ENCODE measurements at regions not wholly inside any gene's neighbourhood (a gene's known extent, or its start where the extent isn't known, plus 50 kb on each side); places are given as distances from the start of the nearest gene placed in this dataset.

DNA sequence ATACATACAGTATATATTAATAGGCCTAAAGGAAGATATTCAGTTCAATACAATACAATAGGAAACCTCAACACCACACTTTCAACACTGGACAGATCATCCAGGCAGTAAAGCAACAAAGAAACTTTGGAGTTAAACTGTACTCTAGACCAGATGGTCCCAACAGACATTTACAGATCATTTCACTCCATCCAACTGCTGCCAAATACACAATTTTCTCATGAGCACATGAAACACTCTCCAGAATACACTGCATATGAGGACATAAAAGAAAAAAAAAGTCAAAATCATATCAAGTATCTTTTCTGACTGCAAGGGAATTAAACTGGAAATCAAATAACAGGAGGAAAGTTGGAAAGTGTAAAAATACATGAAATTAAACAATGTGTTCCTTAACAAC is 607.5 kb upstream of the BRINP3 start:
- TF ChIP-seq, protein P1, sequence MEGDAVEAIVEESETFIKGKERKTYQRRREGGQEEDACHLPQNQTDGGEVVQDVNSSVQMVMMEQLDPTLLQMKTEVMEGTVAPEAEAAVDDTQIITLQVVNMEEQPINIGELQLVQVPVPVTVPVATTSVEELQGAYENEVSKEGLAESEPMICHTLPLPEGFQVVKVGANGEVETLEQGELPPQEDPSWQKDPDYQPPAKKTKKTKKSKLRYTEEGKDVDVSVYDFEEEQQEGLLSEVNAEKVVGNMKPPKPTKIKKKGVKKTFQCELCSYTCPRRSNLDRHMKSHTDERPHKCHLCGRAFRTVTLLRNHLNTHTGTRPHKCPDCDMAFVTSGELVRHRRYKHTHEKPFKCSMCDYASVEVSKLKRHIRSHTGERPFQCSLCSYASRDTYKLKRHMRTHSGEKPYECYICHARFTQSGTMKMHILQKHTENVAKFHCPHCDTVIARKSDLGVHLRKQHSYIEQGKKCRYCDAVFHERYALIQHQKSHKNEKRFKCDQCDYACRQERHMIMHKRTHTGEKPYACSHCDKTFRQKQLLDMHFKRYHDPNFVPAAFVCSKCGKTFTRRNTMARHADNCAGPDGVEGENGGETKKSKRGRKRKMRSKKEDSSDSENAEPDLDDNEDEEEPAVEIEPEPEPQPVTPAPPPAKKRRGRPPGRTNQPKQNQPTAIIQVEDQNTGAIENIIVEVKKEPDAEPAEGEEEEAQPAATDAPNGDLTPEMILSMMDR (IDR thresholded peaks at IDR 0.05) = no peak
- TF ChIP-seq, protein P2, sequence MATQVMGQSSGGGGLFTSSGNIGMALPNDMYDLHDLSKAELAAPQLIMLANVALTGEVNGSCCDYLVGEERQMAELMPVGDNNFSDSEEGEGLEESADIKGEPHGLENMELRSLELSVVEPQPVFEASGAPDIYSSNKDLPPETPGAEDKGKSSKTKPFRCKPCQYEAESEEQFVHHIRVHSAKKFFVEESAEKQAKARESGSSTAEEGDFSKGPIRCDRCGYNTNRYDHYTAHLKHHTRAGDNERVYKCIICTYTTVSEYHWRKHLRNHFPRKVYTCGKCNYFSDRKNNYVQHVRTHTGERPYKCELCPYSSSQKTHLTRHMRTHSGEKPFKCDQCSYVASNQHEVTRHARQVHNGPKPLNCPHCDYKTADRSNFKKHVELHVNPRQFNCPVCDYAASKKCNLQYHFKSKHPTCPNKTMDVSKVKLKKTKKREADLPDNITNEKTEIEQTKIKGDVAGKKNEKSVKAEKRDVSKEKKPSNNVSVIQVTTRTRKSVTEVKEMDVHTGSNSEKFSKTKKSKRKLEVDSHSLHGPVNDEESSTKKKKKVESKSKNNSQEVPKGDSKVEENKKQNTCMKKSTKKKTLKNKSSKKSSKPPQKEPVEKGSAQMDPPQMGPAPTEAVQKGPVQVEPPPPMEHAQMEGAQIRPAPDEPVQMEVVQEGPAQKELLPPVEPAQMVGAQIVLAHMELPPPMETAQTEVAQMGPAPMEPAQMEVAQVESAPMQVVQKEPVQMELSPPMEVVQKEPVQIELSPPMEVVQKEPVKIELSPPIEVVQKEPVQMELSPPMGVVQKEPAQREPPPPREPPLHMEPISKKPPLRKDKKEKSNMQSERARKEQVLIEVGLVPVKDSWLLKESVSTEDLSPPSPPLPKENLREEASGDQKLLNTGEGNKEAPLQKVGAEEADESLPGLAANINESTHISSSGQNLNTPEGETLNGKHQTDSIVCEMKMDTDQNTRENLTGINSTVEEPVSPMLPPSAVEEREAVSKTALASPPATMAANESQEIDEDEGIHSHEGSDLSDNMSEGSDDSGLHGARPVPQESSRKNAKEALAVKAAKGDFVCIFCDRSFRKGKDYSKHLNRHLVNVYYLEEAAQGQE (IDR thresholded peaks at IDR 0.05; ENCODE audit: insufficient read depth in 1 of 2, low read depth in 2 of 2, low read length in 1 of 2) = no peak
- TF ChIP-seq POLR2AphosphoS5 (IDR thresholded peaks at IDR 0.05; ENCODE audit: low read depth, low read length) = no peak
- no peak for TF ChIP-seq TCF7L2 (IDR thresholded peaks at IDR 0.05; ENCODE audit: low read depth, low read length)
- no peak for TF ChIP-seq SIN3A (IDR thresholded peaks at IDR 0.05; ENCODE audit: borderline replicate concordance, insufficient read depth, low read depth, low read length)
